Glutamatergic neuron (in vitro differentiated cells): ENCODE measurements at regions not wholly inside any gene's neighbourhood (a gene's known extent, or its start where the extent isn't known, plus 50 kb on each side); places are given as distances from the start of the nearest gene placed in this dataset.
"Not testable (repeated sequence)": the region's sequence is repeated elsewhere in the genome, so short reads cannot be mapped to it uniquely, and the experiment has no call there.

Experiments used
- DNase-seq: peaks from one replicate; pipeline ENCODE4 v3.0.0; 2022
- H3K27ac Mint-ChIP-seq: one replicate; pipeline ENCODE4 v1.8.0; 2020; ENCODE audit warnings: mild to moderate bottlenecking, mixed read lengths, inconsistent platforms; ENCODE audit not compliant: unreplicated experiment
- H3K27me3 Mint-ChIP-seq: one replicate; pipeline ENCODE4 v1.8.0; 2020; ENCODE audit warnings: mild to moderate bottlenecking, moderate library complexity, mixed read lengths, inconsistent platforms; ENCODE audit not compliant: unreplicated experiment
- H3K36me3 Mint-ChIP-seq: one replicate; pipeline ENCODE4 v1.8.0; 2020; ENCODE audit warnings: mild to moderate bottlenecking, mixed read lengths, inconsistent platforms; ENCODE audit not compliant: unreplicated experiment
- H3K4me1 Mint-ChIP-seq: one replicate; pipeline ENCODE4 v1.8.0; 2020; ENCODE audit warnings: mild to moderate bottlenecking, low read depth, mixed read lengths, inconsistent platforms; ENCODE audit not compliant: unreplicated experiment
- H3K4me3 Mint-ChIP-seq: one replicate; pipeline ENCODE4 v1.8.0; 2020; ENCODE audit warnings: mild to moderate bottlenecking, mixed read lengths, inconsistent platforms; ENCODE audit not compliant: unreplicated experiment
- H3K9me3 Mint-ChIP-seq: one replicate; pipeline ENCODE4 v1.8.0; 2020; ENCODE audit warnings: mild to moderate bottlenecking, moderate library complexity, mixed read lengths, inconsistent platforms; ENCODE audit not compliant: unreplicated experiment
- CTCF ChIP-seq: fragments of 200-600 bp; sonication (generic); IDR thresholded peaks from one replicate; pipeline ENCODE4 v1.5.0; 2021; ENCODE audit not compliant: partially characterized antibody, unreplicated experiment

- TF ChIP-seq CTCF: no peak
- Mint-ChIP-seq H3K27me3 (no peaks in the 10 kb centered on the region), H3K4me3 (no peak overlapping the region), H3K4me1 (no peaks in the 10 kb centered on the region), H3K36me3 (no peaks in the 10 kb centered on the region), H3K9me3 (peaks cover 2% of the 10 kb centered on the region), H3K27ac (no peak overlapping the region)
- no peak for DNase-seq
Observed at GRCh38 chr6:112683926-112684325, 336.8 kb downstream of the RFPL4B start.

DNA sequence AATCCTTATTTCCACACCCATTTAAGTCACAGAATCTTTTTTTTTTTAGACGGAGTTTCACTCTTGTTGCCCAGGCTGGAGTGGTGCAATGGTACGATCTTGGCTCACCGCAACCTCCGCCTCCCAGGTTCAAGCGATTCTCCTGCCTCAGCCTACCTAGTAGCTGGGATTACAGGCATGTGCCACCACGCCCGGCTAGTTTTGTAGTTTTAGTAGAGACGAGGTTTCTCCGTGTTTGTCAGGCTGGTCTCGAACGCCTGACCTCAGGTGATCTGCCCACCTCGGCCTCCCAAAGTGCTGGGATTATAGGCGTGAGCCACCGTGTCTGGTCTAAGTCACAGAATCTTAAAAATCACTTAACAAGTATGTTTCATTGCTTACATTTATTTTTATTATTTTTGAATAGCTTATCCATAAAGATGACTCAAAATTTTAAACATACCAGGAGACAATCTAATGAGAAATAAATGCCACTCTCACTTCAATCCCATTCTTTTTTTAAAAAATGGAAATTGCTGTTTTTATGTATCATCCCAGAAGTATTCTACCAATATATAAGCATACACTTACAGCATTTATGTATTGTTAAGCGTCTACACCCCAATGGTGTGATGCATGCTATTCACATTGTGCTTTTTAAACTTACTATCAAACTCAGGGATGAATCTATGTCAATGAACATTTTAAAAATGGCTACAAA, 338.5 kb downstream of the RFPL4B start:
- not testable (repeated sequence) for H3K4me1 Mint-ChIP-seq, H3K27me3 Mint-ChIP-seq, H3K9me3 Mint-ChIP-seq, H3K36me3 Mint-ChIP-seq, H3K4me3 Mint-ChIP-seq, DNase-seq, H3K27ac Mint-ChIP-seq

- not testable (repeated sequence) for H3K27me3 Mint-ChIP-seq, H3K9me3 Mint-ChIP-seq, H3K27ac Mint-ChIP-seq, H3K4me3 Mint-ChIP-seq, H3K4me1 Mint-ChIP-seq, H3K36me3 Mint-ChIP-seq, DNase-seq
Observed at GRCh38 chr6:112688487-112689165, 341.5 kb downstream of the RFPL4B start.

- DNase-seq, H3K4me1 Mint-ChIP-seq, H3K9me3 Mint-ChIP-seq, H3K4me3 Mint-ChIP-seq, H3K27me3 Mint-ChIP-seq, H3K27ac Mint-ChIP-seq, H3K36me3 Mint-ChIP-seq: not testable (repeated sequence)
Observed at GRCh38 chr6:112689183-112689858, 342.2 kb downstream of the RFPL4B start.

DNA sequence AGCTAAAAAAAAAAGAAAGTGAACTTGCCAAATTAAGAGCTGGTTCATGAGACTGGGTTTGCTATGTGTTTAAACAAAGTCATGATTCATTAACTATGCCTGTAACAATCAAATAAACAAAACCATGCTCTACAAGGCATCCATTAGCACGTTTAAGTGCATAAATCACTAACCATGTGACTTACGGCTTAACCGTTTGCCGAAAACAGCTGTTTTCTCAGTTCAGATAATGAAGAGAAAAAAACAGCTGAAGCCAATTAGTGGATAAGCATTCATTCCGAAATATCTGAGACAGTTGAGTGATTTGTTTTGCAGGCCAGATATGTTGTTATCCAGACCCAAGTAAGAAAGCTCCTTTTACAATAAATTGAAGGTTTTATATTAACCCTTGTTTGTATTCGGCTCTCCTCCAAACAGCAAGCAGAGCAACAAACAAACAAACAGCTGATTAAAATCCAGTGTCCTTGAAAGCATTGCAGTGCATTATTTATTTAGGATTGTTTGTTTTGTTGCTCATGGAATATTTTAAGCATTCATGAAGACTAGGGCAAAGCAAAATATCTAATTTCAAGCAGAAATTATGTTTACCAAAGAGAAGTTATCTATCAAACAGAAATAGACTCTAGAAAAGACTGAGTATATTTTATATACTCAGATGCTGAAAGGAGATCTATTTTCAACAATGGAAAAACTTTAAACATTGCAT, 343.5 kb downstream of the RFPL4B start:
- no peaks in the 10 kb centered on the region for H3K36me3 Mint-ChIP-seq
- H3K4me1 Mint-ChIP-seq: peaks cover 5% of the 10 kb centered on the region
- H3K4me3 Mint-ChIP-seq: no peak overlapping the region
- H3K27me3 Mint-ChIP-seq: no peaks in the 10 kb centered on the region
- DNase-seq: no peak
- H3K27ac Mint-ChIP-seq: peak overlapping the region; percentile 4
- peaks cover 2% of the 10 kb centered on the region for H3K9me3 Mint-ChIP-seq
- TF ChIP-seq CTCF: no peak

DNA sequence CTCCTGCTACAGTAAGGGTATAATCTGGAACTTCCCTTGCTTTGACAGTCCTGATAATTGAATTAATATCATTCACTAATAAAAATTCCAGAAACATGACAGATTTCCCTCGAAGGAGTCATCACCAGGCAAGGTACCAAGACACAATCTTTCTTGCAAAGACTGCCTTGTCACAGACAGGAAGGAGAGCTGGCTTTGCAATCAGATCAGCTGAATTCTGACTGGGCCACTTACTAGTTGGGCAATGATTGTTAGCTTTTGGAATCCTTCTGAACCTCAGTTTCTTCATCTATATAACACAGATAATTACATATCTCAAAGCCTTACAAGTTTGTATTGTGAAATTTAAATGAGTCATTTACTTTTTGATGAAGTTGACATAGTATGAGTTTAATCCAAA, 344.2 kb downstream of the RFPL4B start:
- Mint-ChIP-seq H3K36me3 (no peaks in the 10 kb centered on the region), H3K27ac (no peak overlapping the region), H3K27me3 (no peaks in the 10 kb centered on the region), H3K9me3 (peaks cover 2% of the 10 kb centered on the region), H3K4me3 (no peak overlapping the region), H3K4me1 (peaks cover 5% of the 10 kb centered on the region)
- no peak for TF ChIP-seq CTCF
- DNase-seq: no peak
